K562 (cell line): ENCODE measurements at regions not wholly inside any gene's neighbourhood (a gene's known extent, or its start where the extent isn't known, plus 50 kb on each side); places are given as distances from the start of the nearest gene placed in this dataset.

Source experiments
- ATAC-seq: fragments of 200-7000 bp; cut with Tn5 transposase; 3 replicates; pipeline ENCODE4 v1.9.1; 2020; ENCODE audit warnings: moderate library complexity
- BruUV-seq: library from RNA; stranded (reverse); fragments of 400-500 nt; replicated peaks from 2 replicates; lab custom pipeline; 2021; lab: Mats Ljungman, UMichigan
- CTCF ChIA-PET: fragments of 300-600 bp; formaldehyde crosslinking; extraction: SDS; loops from one replicate; lab custom pipeline; 2021; ENCODE audit warnings: low intra/inter-chr PET ratio; lab: Yijun Ruan, JAX
- POLR2A ChIA-PET: fragments of 300-600, 350-650 bp; sonication (Branson Sonifier 250); formaldehyde crosslinking; extraction: SDS; loops from one replicate; lab custom pipeline; 2021; ENCODE audit warnings: antibody characterized with exemption, inconsistent platforms; lab: Yijun Ruan, JAX
- DNase-seq, 4 experiments: peaks; one replicate each; pipeline versions ENCODE4 v3.0.0 to v3.0.0-alpha.2; 2011 to 2018; ENCODE audit warnings: low spot score in 3 of 4, mixed read lengths in 3 of 4; ENCODE audit errors: extremely low read depth in 1 of 4
- FAIRE-seq: peaks from 2 replicates; lab custom pipeline; 2011; peaks lifted over from hg19 to GRCh38; lab: Jason Lieb, UNC
- H2AFZ ChIP-seq: 2 replicates; pipeline ENCODE4 v1.6.0; 2011; ENCODE audit warnings: low read depth, low read length, control low read depth, inconsistent platforms
- H3K27ac ChIP-seq: fragments of 200-600 bp; 3 replicates; pipeline ENCODE4 v1.8.0; 2011; ENCODE audit warnings: low read depth, mild to moderate bottlenecking, control low read depth, inconsistent platforms, low read length, moderate library complexity, mixed read lengths; ENCODE audit errors: extremely low read depth
- H3K27me3 ChIP-seq, 2 experiments: fragments of 300-600 bp in 1 of 2; 2 replicates in 1 of 2; 3 replicates in 1 of 2; pipeline versions ENCODE4 v1.6.0 to v1.8.0; 2011; ENCODE audit warnings: inconsistent platforms in 2 of 2, low read length in 2 of 2, mild to moderate bottlenecking in 1 of 2, mixed read lengths in 1 of 2, moderate library complexity in 1 of 2; ENCODE audit not compliant: control insufficient read depth in 2 of 2, insufficient read depth in 2 of 2
- H3K36me3 ChIP-seq: fragments of 300-600 bp; 3 replicates; pipeline ENCODE4 v1.8.0; 2011; ENCODE audit warnings: mild to moderate bottlenecking, low read length, inconsistent platforms; ENCODE audit not compliant: control insufficient read depth, insufficient read depth
- H3K4me1 ChIP-seq, 2 experiments: fragments of 200-600 bp in 1 of 2; replicated peaks in 1 of 2; 2 replicates in 1 of 2; 3 replicates in 1 of 2; pipeline versions ENCODE4 v1.5.1 to v1.8.0; 2011; ENCODE audit warnings: inconsistent platforms in 2 of 2, low read length in 2 of 2, mild to moderate bottlenecking in 1 of 2, mixed read lengths in 1 of 2, moderate library complexity in 1 of 2; ENCODE audit not compliant: control insufficient read depth in 2 of 2, insufficient read depth in 2 of 2
- H3K4me2 ChIP-seq: 2 replicates; pipeline ENCODE4 v1.6.1; 2011; ENCODE audit warnings: low read length, control low read depth, inconsistent platforms, mixed read lengths; ENCODE audit not compliant: insufficient read depth
- H3K4me3 ChIP-seq: fragments of 200-600 bp; sonication (generic), shearing (Covaris generic); 2 replicates; pipeline ENCODE4 v1.5.1; 2016; ENCODE audit warnings: control low read depth, inconsistent platforms
- H3K79me2 ChIP-seq: fragments of 200-600 bp; 3 replicates; pipeline ENCODE4 v1.8.0; 2011; ENCODE audit warnings: low read length, inconsistent platforms; ENCODE audit not compliant: control insufficient read depth, insufficient read depth
- H3K9ac ChIP-seq, 2 experiments: 2 replicates each; pipeline versions ENCODE4 v1.6.0 to v1.6.1; 2011; ENCODE audit warnings: low read depth in 2 of 2, low read length in 2 of 2, control low read depth in 1 of 2, inconsistent platforms in 1 of 2, mild to moderate bottlenecking in 1 of 2, mixed read lengths in 1 of 2; ENCODE audit not compliant: insufficient read depth in 1 of 2
- H3K9me1 ChIP-seq: one replicate; pipeline ENCODE4 v1.6.0; 2011; ENCODE audit warnings: inconsistent platforms, mild to moderate bottlenecking, low read length, moderate library complexity; ENCODE audit not compliant: control insufficient read depth, insufficient read depth
- H3K9me3 ChIP-seq: replicated peaks from 2 replicates; pipeline ENCODE4 v1.5.1; 2011; ENCODE audit warnings: low read depth, low read length, inconsistent platforms; ENCODE audit not compliant: control insufficient read depth, insufficient read depth
- H4K20me1 ChIP-seq: replicated peaks from 2 replicates; pipeline ENCODE4 v1.6.1; 2011; ENCODE audit warnings: low read length, inconsistent platforms, mixed read lengths; ENCODE audit not compliant: control insufficient read depth, insufficient read depth
- FOXP1 ChIP-seq: sonication (generic); formaldehyde crosslinking; IDR thresholded peaks from 2 replicates; pipeline ENCODE4 v1.8.0; 2022; ENCODE audit warnings: mild to moderate bottlenecking, missing genetic modification reagents
- GABPB1 ChIP-seq: sonication (generic); formaldehyde crosslinking; IDR thresholded peaks from 2 replicates; pipeline ENCODE4 v1.8.0; 2022; ENCODE audit warnings: mild to moderate bottlenecking, missing genetic modification reagents
- ZNF696 ChIP-seq: fragments of 250-450 bp; sonication (Bioruptor Pico); conservative IDR thresholded peaks from 2 replicates; pipeline ENCODE4 v1.4.0; 2020; ENCODE audit warnings: mild to moderate bottlenecking, moderate library complexity
- ZNF77 ChIP-seq: fragments of 250-450 bp; sonication (Bioruptor Pico); IDR thresholded peaks from 2 replicates; pipeline ENCODE4 v1.5.0; 2020
- WGBS: fragments of 100-300 bp; shearing (Covaris generic); methylation state at CpG from one replicate; pipeline ENCODE4 v1.1.6; 2016; ENCODE audit warnings: low coverage, mixed read lengths; ENCODE audit not compliant: insufficient coverage; ENCODE audit errors: missing lambda C conversion rate; 5-methylcytosine and 5-hydroxymethylcytosine counted together
- in situ Hi-C: fragments of 300-500 bp; cut with MboI; formaldehyde crosslinking; loops from 4 replicates; pipeline ENCODE4 v1.15.0; 2018; ENCODE audit warnings: inconsistent platforms, mixed read lengths
- intact Hi-C: fragments of 100-400 bp; cut with micrococcal nuclease; formaldehyde crosslinking; loops from 2 replicates; pipeline ENCODE4 v1.14.2; 2022
- TF ChIP-seq, protein P1 (sequence below): sonication (generic); formaldehyde crosslinking; IDR thresholded peaks from 2 replicates; pipeline ENCODE4 v1.8.1; 2023; ENCODE audit warnings: mild to moderate bottlenecking, missing genetic modification reagents, moderate library complexity
- TF ChIP-seq, protein P2 (sequence below): fragments of 250-450 bp; sonication (Bioruptor Pico); IDR thresholded peaks from 2 replicates; pipeline ENCODE4 v1.4.0; 2020

DNA sequence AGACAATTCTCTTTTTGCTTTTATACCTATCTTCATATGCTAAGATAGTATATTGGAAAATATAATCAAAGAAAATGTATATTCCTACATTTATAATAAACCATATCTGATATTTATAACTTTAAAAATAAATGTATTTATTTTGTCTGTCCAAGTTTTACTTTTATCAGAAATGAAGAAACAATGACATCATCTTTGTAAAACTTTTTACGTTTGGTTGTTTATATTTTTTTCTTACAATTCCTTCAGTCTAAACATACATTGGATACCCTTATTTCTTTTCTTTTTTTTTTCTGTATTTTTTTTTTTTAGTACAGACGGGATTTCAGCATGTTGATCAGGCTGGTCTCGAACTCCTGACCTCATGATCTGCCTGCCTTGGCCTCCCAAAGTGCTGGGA lies 1577.0 kb upstream of the SLC39A10 start:
- TF ChIP-seq, protein P1, sequence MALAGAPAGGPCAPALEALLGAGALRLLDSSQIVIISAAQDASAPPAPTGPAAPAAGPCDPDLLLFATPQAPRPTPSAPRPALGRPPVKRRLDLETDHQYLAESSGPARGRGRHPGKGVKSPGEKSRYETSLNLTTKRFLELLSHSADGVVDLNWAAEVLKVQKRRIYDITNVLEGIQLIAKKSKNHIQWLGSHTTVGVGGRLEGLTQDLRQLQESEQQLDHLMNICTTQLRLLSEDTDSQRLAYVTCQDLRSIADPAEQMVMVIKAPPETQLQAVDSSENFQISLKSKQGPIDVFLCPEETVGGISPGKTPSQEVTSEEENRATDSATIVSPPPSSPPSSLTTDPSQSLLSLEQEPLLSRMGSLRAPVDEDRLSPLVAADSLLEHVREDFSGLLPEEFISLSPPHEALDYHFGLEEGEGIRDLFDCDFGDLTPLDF: no peak
- TF ChIP-seq FOXP1 (CRISPR knock-in tag) (no peak), ZNF77 (CRISPR knock-in tag) (no peak), GABPB1 (CRISPR knock-in tag) (no peak), ZNF696 (CRISPR knock-in tag) (no peak)
- TF ChIP-seq, protein P2, sequence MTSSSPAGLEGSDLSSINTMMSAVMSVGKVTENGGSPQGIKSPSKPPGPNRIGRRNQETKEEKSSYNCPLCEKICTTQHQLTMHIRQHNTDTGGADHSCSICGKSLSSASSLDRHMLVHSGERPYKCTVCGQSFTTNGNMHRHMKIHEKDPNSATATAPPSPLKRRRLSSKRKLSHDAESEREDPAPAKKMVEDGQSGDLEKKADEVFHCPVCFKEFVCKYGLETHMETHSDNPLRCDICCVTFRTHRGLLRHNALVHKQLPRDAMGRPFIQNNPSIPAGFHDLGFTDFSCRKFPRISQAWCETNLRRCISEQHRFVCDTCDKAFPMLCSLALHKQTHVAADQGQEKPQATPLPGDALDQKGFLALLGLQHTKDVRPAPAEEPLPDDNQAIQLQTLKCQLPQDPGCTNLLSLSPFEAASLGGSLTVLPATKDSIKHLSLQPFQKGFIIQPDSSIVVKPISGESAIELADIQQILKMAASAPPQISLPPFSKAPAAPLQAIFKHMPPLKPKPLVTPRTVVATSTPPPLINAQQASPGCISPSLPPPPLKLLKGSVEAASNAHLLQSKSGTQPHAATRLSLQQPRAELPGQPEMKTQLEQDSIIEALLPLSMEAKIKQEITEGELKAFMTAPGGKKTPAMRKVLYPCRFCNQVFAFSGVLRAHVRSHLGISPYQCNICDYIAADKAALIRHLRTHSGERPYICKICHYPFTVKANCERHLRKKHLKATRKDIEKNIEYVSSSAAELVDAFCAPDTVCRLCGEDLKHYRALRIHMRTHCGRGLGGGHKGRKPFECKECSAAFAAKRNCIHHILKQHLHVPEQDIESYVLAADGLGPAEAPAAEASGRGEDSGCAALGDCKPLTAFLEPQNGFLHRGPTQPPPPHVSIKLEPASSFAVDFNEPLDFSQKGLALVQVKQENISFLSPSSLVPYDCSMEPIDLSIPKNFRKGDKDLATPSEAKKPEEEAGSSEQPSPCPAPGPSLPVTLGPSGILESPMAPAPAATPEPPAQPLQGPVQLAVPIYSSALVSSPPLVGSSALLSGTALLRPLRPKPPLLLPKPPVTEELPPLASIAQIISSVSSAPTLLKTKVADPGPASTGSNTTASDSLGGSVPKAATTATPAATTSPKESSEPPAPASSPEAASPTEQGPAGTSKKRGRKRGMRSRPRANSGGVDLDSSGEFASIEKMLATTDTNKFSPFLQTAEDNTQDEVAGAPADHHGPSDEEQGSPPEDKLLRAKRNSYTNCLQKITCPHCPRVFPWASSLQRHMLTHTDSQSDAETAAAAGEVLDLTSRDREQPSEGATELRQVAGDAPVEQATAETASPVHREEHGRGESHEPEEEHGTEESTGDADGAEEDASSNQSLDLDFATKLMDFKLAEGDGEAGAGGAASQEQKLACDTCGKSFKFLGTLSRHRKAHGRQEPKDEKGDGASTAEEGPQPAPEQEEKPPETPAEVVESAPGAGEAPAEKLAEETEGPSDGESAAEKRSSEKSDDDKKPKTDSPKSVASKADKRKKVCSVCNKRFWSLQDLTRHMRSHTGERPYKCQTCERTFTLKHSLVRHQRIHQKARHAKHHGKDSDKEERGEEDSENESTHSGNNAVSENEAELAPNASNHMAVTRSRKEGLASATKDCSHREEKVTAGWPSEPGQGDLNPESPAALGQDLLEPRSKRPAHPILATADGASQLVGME: no peak
- Histone ChIP-seq H3K27me3 (no peaks in the 10 kb centered on the region), H3K9me1 (no peaks in the 10 kb centered on the region), H3K36me3 (no peaks in the 10 kb centered on the region), H3K79me2 (no peaks in the 10 kb centered on the region), H3K4me1 (no peaks in the 10 kb centered on the region), H3K4me3 (no peak overlapping the region), H3K9me3 (no peaks in the 10 kb centered on the region), H2AFZ (no peak overlapping the region), H4K20me1 (no peaks in the 10 kb centered on the region), H3K9ac (no peak overlapping the region), H3K4me2 (no peak overlapping the region), H3K27ac (no peak overlapping the region)
- in situ Hi-C loops (no loop called here), intact Hi-C loops (no loop called here)
- FAIRE-seq: no peak
- ChIA-PET POLR2A (no interaction called here), CTCF (no interaction called here)
- ATAC-seq: no peak
- no peak for DNase-seq
- WGBS: 0% methylated on average over 3 of the region's 3 CpGs
- BruUV-seq: no TSS peak
